ENCODE measurements at regions not wholly inside any gene's neighbourhood (a gene's known extent, or its start where the extent isn't known, plus 50 kb on each side); places are given as distances from the start of the nearest gene placed in this dataset.

- Mint-ChIP-seq H3K9me3 (no peaks in the 10 kb centered on the region), H3K4me1 (ENCODE audit: low read depth) (no peaks in the 10 kb centered on the region), H3K4me3 (no peak overlapping the region), H3K27ac (no peak overlapping the region), H3K36me3 (no peaks in the 10 kb centered on the region), H3K27me3 (peaks cover 2% of the 10 kb centered on the region)
- POLR2A ChIA-PET: no interaction called here
- intact Hi-C loops (cut with micrococcal nuclease): no loop called here
- DNase-seq: no peak
- CTCF ChIA-PET: no interaction called here
These were observed 58.0 kb upstream of the PRKAR2B start for GRCh38 chr7:106986450-106986977.

GRCh38 chr7:106987777-106988176 is 56.7 kb upstream of the PRKAR2B start:
- no peaks in the 10 kb centered on the region for H3K4me1 Mint-ChIP-seq (ENCODE audit: low read depth)
- no peak overlapping the region for H3K4me3 Mint-ChIP-seq
- H3K9me3 Mint-ChIP-seq: no peaks in the 10 kb centered on the region
- intact Hi-C loops (cut with micrococcal nuclease): no loop called here
- H3K27ac Mint-ChIP-seq: no peak overlapping the region
- H3K36me3 Mint-ChIP-seq: no peaks in the 10 kb centered on the region
- no peaks in the 10 kb centered on the region for H3K27me3 Mint-ChIP-seq
- DNase-seq: no peak
- POLR2A ChIA-PET: no interaction called here
- CTCF ChIA-PET: no interaction called here

GRCh38 chr7:106992511-106992910 is 52.0 kb upstream of the PRKAR2B start:
- intact Hi-C loops (cut with micrococcal nuclease): no loop called here
- Mint-ChIP-seq H3K4me1 (ENCODE audit: low read depth) (no peaks in the 10 kb centered on the region), H3K36me3 (no peaks in the 10 kb centered on the region), H3K9me3 (no peaks in the 10 kb centered on the region), H3K4me3 (no peak overlapping the region), H3K27ac (no peak overlapping the region), H3K27me3 (peaks cover 8% of the 10 kb centered on the region)
- POLR2A ChIA-PET: no interaction called here
- DNase-seq: no peak
- CTCF ChIA-PET: no interaction called here

Measured in activated CD4-positive, alpha-beta memory T cell treated with anti-CD3 and anti-CD28 coated beads for 36 hours (primary cell).